ENCODE measurements at regions not wholly inside any gene's neighbourhood (a gene's known extent, or its start where the extent isn't known, plus 50 kb on each side); places are given as distances from the start of the nearest gene placed in this dataset.

- TF ChIP-seq POLR2A (IDR thresholded peaks at IDR 0.05; ENCODE audit: low read depth, low read length), result no peak
- TF ChIP-seq EZH2 (IDR thresholded peaks at IDR 0.05; ENCODE audit: borderline replicate concordance, low read depth, low read length, severe bottlenecking), result no peak
These were observed 242.1 kb downstream of the ZNF608 start for GRCh38 chr5:124504081-124504916.

Data from endothelial cell of umbilical vein (primary cell).